Activated T-helper 1 cell treated with anti-CD3 and anti-CD28 coated beads, Interleukin-2, amount 50 U/mL, for 16 hours (primary cell): ENCODE measurements at regions not wholly inside any gene's neighbourhood (a gene's known extent, or its start where the extent isn't known, plus 50 kb on each side); places are given as distances from the start of the nearest gene placed in this dataset.

ENCODE experiments used
- DNase-seq, 2 donors: peaks; one replicate each; pipeline ENCODE4 v3.0.0-alpha.2; 2020; ENCODE audit warnings: low read depth in 1 of 2, low spot score in 1 of 2

DNA sequence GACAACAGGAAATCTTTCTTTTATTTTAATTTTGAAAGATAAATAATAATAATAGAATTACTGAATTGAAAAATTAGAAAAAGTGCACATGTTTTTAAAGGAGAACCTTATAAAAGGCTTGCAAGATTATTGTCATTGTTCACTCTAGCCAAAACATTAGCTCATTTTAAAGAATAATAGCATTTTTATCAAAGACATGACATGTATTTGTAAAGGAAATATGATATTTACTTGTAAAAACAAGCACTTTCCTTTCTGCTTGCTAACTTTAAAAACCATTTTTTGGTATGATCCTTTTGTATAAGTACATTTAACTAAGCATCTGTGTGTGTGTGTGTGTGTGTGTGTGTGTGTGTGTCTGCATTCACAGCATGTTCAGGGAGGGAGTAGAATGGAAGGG lies 156.3 kb upstream of the C1orf87 start:
- no peak for DNase-seq

- DNase-seq: no peak
Observed at GRCh38 chr1:60228041-60228491, 154.5 kb upstream of the C1orf87 start.

DNA sequence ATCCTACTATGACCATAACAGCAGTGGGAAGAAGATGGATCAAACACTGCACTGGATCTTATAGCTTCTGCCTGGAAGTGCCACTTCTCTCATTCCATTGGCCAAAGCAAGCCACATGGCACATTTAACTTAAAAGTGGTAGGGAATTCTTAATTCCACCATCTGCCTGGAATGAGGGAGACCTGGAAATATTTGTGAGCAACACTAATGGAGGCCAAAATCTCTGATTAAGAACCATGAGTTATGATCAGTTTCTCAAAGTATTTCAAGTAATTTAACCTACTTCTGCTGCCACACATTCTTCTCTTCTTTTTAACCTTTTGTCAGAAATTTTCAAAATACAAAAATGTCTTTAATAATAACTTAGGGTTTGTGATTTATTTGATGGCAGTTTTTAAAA lies 154.0 kb upstream of the C1orf87 start:
- DNase-seq: no peak

- no peak for DNase-seq
Observed at GRCh38 chr1:60225486-60225885, 151.9 kb upstream of the C1orf87 start.

DNA sequence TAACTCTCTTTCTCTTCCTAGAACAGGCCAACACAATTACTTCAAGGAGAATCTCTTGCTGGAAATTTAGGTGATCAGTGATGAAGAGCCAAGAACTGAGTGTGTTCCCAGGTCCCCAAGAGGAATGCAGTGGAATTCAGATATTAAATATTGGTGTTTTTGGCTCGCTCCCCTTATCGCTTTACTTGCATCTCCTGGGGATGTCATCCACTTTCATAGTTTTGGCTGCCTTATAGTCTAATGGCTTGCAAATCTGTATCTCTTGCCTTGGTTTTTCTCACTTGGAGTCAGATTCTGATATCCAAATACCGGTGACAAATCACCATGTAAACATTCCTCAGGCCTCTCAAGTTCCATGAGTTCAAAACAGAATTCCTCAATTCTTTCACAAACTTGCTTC lies 151.0 kb upstream of the C1orf87 start:
- DNase-seq: no peak

DNA sequence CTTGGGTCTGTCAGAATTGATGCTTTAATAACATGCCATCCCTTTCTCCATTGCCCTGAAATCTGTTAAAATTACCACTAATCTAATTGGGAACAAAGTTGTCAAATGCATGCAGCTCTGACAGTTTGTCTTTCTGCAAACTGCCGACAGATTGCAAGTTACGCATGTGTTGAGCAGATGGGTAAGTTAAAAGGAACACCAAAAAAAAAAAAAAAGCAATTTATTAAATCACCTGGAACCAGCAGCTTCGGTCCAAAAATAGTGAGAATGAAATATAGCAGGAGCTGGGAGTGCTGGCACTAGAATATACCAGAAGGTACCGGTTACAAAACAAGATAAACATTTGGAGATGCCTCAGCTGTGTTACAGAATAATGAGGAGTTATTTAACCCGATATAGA lies 149.6 kb upstream of the C1orf87 start:
- DNase-seq: no peak

DNA sequence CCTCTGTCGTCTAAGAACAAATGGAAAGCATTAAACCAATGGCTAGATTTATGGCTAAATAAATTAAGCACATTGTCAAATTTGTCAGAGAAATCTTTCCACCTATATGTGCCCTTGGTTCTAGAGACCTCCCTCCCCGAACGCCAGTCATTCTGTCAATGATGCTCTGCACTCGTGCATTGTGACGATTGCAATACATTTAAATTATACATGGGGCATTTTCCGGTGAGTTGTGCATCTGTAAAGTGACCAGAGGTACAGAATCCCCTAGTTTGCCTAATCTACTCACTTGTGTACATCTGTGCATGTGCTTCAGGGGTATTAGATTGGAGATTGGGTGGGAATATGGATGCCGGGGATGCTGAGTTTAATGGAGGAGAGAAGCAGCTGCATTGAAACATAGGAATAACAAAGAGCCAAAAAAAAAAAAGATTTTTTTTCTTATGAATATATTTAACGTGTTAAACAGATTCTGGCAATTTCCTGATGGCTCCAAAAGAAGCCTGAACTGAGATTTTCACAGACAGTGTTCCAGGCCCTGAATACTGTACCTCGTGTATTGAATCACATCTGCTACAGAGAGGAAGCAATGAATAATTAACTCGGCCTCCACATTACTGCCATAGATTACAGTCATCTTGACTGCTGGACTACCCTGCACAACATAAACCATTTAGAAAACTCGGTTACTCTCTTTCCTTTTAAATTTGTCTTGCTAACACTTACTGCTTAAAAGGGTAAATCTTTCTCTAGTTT lies 149.0 kb upstream of the C1orf87 start:
- no peak for DNase-seq

- no peak for DNase-seq
Observed at GRCh38 chr1:60213253-60213652, 139.7 kb upstream of the C1orf87 start.

- DNase-seq: no peak
Observed at GRCh38 chr1:60196026-60196425, 122.5 kb upstream of the C1orf87 start.

- DNase-seq: no peak
Observed at GRCh38 chr1:60185684-60186083, 112.1 kb upstream of the C1orf87 start.

DNA sequence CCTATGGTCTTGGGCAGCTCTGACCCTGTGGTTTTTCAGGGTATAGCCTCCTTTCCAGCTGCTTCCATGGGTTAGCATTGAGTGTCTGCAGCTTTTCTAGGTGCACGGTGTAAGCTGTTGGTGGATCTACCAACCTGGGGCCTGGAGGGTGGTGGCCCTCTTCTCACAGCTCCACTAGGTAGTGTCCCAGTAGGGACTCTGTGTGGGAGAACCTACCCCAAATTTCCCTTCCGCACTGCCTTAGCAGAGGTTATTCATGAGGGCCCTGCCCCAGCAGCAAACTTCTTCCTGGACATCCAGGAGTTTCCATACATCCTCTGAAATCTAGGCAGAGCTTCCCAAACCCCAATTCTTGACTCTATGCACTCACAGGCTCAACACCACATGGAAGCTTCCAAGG lies 111.0 kb upstream of the C1orf87 start:
- DNase-seq: no peak

DNA sequence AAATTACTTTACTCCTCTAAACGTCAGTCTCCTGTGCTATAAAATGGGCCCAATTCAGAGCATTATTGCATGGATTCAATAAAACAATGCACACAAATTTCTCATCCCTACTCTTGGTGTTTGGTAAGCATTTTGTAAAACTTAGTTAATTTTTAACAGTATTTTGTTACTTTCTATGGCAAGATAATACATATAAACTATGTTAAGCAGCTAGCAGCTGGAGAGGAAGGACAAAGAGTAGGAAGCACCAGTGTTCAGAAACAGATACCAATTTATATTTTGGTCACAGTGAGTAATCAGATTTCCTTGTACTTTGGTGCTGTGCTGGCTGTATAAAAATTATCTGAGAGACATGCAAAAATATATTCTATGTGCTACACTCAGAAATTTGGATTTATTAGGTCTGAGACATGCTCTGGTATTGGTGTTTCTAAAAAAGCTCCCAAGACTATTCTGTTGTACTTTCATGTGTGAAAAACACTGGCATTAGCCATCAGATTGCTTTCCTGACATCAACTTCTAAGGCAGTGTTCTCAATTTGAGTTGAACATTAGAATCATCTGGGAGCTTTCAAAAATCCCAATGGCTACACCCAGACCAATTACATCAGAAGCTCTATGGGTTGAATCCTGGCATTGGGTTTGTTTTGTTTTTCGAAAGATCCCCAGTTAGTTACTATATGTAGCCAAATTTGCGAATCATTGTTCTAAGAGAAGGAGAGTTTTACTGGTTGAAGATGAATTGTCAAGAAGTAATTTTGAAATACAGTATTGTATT lies 100.3 kb upstream of the C1orf87 start:
- no peak for DNase-seq

GRCh38 chr1:60173006-60173405 lies 99.4 kb upstream of the C1orf87 start:
- no peak for DNase-seq

- no peak for DNase-seq
Observed at GRCh38 chr1:60171801-60172200, 98.2 kb upstream of the C1orf87 start.

- no peak for DNase-seq
Observed at GRCh38 chr1:60170709-60171108, 97.1 kb upstream of the C1orf87 start.

DNA sequence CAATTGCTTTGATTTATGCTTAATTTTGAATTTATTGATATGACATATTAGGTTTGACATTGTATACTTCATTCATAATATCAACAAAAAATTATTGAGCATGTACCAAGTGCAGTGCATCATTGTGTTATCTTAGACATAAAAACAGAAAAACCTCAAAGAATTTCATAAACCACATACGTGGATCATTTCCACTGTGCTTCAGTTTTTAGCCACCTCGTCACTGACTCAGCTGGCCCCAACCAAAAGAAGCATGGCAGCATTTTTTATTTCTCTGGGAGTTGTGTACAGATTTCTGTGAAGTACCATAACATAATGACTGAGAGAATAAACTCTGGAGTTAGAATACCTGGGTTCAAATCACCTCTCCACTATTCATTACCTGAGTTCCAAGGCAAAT lies 95.6 kb upstream of the C1orf87 start:
- DNase-seq: no peak

DNA sequence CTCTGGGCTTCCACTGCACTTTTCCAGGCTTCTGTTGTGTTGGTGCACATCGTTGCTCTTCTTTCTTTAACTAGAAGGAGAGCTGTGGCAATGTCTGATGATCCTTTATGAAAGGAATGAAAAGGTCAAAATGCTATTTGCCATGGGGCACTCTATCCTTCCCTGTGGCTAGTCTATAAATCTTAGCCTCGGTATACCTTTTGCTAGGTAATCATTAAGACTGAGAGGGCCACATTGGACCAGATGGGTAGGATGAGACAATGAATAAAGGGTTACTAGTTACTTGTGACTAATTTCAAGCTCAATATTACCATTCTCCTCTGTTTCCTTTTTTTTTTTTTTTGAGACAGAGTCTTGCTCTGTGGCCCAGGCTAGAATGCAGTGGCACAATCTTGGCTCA lies 89.4 kb upstream of the C1orf87 start:
- DNase-seq: no peak

DNA sequence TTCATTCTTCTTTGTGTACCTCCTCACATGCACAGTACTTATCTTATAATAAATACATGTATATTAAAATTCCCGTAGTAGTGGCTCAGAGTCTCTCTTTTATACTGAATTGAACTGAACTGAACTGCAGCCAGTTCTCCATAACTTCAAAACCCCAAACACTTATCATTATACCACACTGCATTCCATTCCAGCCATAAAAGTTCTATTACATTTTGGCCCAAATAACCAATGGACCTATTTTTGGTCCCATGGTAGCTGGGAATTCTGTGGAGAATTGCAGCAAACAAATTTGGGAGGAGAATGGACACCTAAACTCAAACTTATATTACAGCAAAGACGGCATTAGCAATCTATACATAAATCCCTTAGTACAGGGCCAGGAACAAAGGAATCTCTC lies 86.6 kb upstream of the C1orf87 start:
- DNase-seq: no peak

DNA sequence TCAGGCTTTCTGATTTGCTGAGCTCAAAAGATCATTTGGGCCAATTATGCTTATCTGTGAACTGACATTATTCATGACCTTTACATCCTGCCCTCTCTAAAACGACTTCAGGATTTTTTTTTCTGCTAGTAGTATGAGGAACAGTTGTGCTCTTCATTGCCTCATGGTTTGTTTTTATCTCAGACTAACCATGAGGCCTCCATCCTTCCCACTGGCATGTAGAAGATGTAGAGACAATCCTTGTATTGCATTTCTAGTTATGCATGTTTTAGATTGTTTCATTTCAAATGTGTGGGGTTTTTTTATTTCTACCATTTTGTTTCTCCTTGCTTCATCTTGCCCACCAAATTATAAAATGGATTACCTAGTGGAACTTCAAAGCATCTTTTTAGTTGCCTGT lies 82.8 kb upstream of the C1orf87 start:
- DNase-seq: no peak

GRCh38 chr1:60153961-60154360 lies 80.4 kb upstream of the C1orf87 start:
- no peak for DNase-seq

DNA sequence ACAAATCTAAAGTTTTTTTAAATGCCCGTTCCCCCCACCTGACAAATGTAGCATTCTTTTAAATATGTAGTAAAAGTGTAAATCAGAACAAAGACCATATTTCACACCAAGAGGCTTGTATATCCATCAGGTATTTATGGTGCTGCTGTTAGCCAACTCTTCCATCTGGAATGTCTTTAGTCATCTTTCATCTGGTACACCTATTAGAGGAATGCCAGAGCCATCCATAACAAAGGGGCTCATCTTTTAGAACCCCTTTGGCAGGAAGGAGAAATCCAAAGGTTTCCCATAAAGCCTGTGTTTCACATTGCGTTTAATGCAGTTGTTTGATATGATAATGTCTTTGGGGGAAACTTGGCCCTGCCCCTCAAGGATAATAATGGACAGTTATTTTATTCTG lies 79.3 kb upstream of the C1orf87 start:
- no peak for DNase-seq

- no peak for DNase-seq
Observed at GRCh38 chr1:60151311-60151710, 77.7 kb upstream of the C1orf87 start.

- no peak for DNase-seq
Observed at GRCh38 chr1:60149251-60149650, 75.7 kb upstream of the C1orf87 start.
